ENCODE measurements at regions not wholly inside any gene's neighbourhood (a gene's known extent, or its start where the extent isn't known, plus 50 kb on each side); places are given as distances from the start of the nearest gene placed in this dataset.
"Not testable (repeated sequence)": the region's sequence is repeated elsewhere in the genome, so short reads cannot be mapped to it uniquely, and the experiment has no call there.

GRCh38 chr3:25906132-25906906 is 116.4 kb downstream of the OXSM start:
- Histone ChIP-seq H3K4me1 (peaks cover 44% of the 10 kb centered on the region), H3K4me3 (no peak overlapping the region), H3K9me3 (no peaks in the 10 kb centered on the region), H3K27me3 (no peaks in the 10 kb centered on the region), H3K4me2 (no peak overlapping the region), H3K9ac (no peak overlapping the region), H3K36me3 (no peaks in the 10 kb centered on the region), H3K27ac (no peak overlapping the region), H4K20me1 (no peaks in the 10 kb centered on the region)
- no peak for TF ChIP-seq Cebpa-rat (IDR thresholded peaks at IDR 0.05)

GRCh38 chr3:25907081-25907480 is 117.2 kb downstream of the OXSM start:
- Histone ChIP-seq H3K4me2 (no peak overlapping the region), H3K4me1 (peaks cover 43% of the 10 kb centered on the region), H3K36me3 (no peaks in the 10 kb centered on the region), H4K20me1 (no peaks in the 10 kb centered on the region), H3K27me3 (no peaks in the 10 kb centered on the region), H3K4me3 (no peak overlapping the region), H3K9ac (no peak overlapping the region), H3K9me3 (no peaks in the 10 kb centered on the region), H3K27ac (no peak overlapping the region)
- TF ChIP-seq Cebpa-rat (IDR thresholded peaks at IDR 0.05), result no peak

- no peak overlapping the region for H3K4me2 ChIP-seq
- peaks cover 21% of the 10 kb centered on the region for H3K4me1 ChIP-seq
- TF ChIP-seq Cebpa-rat (IDR thresholded peaks at IDR 0.05), result no peak
- no peak overlapping the region for H3K27ac ChIP-seq
- H4K20me1 ChIP-seq, result no peaks in the 10 kb centered on the region
- H3K4me3 ChIP-seq, result no peak overlapping the region
- H3K9ac ChIP-seq, result no peak overlapping the region
- H3K9me3 ChIP-seq, result no peaks in the 10 kb centered on the region
- H3K27me3 ChIP-seq, result no peaks in the 10 kb centered on the region
- H3K36me3 ChIP-seq, result no peaks in the 10 kb centered on the region
These were observed 120.2 kb downstream of the OXSM start for GRCh38 chr3:25910105-25910504.

GRCh38 chr3:25910997-25911396 is 121.1 kb downstream of the OXSM start:
- peaks cover 15% of the 10 kb centered on the region for H3K4me1 ChIP-seq
- no peak overlapping the region for H3K27ac ChIP-seq
- H4K20me1 ChIP-seq, result no peaks in the 10 kb centered on the region
- no peak overlapping the region for H3K4me3 ChIP-seq
- H3K9me3 ChIP-seq, result no peaks in the 10 kb centered on the region
- no peak overlapping the region for H3K4me2 ChIP-seq
- H3K9ac ChIP-seq, result no peak overlapping the region
- H3K36me3 ChIP-seq, result no peaks in the 10 kb centered on the region
- TF ChIP-seq Cebpa-rat (IDR thresholded peaks at IDR 0.05), result no peak
- no peaks in the 10 kb centered on the region for H3K27me3 ChIP-seq

GRCh38 chr3:25911525-25912295 is 121.8 kb downstream of the OXSM start:
- Histone ChIP-seq H3K27me3 (no peaks in the 10 kb centered on the region), H3K27ac (no peak overlapping the region), H3K4me3 (no peak overlapping the region), H4K20me1 (no peaks in the 10 kb centered on the region), H3K4me1 (peaks cover 15% of the 10 kb centered on the region), H3K9ac (no peak overlapping the region), H3K9me3 (no peaks in the 10 kb centered on the region), H3K4me2 (peak overlapping the region; percentile 34), H3K36me3 (no peaks in the 10 kb centered on the region)
- TF ChIP-seq Cebpa-rat (IDR thresholded peaks at IDR 0.05), result no peak

GRCh38 chr3:25913179-25913578 is 123.3 kb downstream of the OXSM start:
- Histone ChIP-seq H3K36me3 (no peaks in the 10 kb centered on the region), H3K9me3 (peaks cover 5% of the 10 kb centered on the region), H3K4me2 (no peak overlapping the region), H4K20me1 (no peaks in the 10 kb centered on the region), H3K4me1 (peaks cover 15% of the 10 kb centered on the region), H3K27me3 (no peaks in the 10 kb centered on the region), H3K27ac (no peak overlapping the region), H3K4me3 (no peak overlapping the region), H3K9ac (no peak overlapping the region)
- TF ChIP-seq Cebpa-rat (IDR thresholded peaks at IDR 0.05), result no peak

GRCh38 chr3:25915673-25916072 is 125.8 kb downstream of the OXSM start:
- no peak overlapping the region for H3K4me2 ChIP-seq
- peaks cover 15% of the 10 kb centered on the region for H3K9me3 ChIP-seq
- TF ChIP-seq Cebpa-rat (IDR thresholded peaks at IDR 0.05), result no peak
- no peaks in the 10 kb centered on the region for H4K20me1 ChIP-seq
- H3K27ac ChIP-seq, result no peak overlapping the region
- no peak overlapping the region for H3K9ac ChIP-seq
- no peaks in the 10 kb centered on the region for H3K27me3 ChIP-seq
- H3K4me1 ChIP-seq, result peaks cover 15% of the 10 kb centered on the region
- no peak overlapping the region for H3K4me3 ChIP-seq
- H3K36me3 ChIP-seq, result no peaks in the 10 kb centered on the region

GRCh38 chr3:25916321-25916720 is 126.4 kb downstream of the OXSM start:
- no peak for TF ChIP-seq Cebpa-rat (IDR thresholded peaks at IDR 0.05)

GRCh38 chr3:25931967-25932366 is 142.1 kb downstream of the OXSM start:
- not testable (repeated sequence) for H3K27ac ChIP-seq, H3K9ac ChIP-seq, H3K36me3 ChIP-seq, H3K27me3 ChIP-seq, H3K4me2 ChIP-seq, H3K4me1 ChIP-seq, H4K20me1 ChIP-seq, H3K4me3 ChIP-seq
- H3K9me3 ChIP-seq, result peaks cover 74% of the 10 kb centered on the region

More at GRCh38 chr3:25916321-25916720, 126.4 kb downstream of the OXSM start:
- H3K27ac ChIP-seq, result no peak overlapping the region
- no peak overlapping the region for H3K9ac ChIP-seq
- H3K27me3 ChIP-seq, result no peaks in the 10 kb centered on the region
- H3K4me3 ChIP-seq, result no peak overlapping the region
- peaks cover 15% of the 10 kb centered on the region for H3K4me1 ChIP-seq
- H3K4me2 ChIP-seq, result no peak overlapping the region
- H3K9me3 ChIP-seq, result peaks cover 15% of the 10 kb centered on the region
- H3K36me3 ChIP-seq, result no peaks in the 10 kb centered on the region
- H4K20me1 ChIP-seq, result no peaks in the 10 kb centered on the region
